Esophagus squamous epithelium (tissue), 5 donors: ENCODE measurements at regions not wholly inside any gene's neighbourhood (a gene's known extent, or its start where the extent isn't known, plus 50 kb on each side); places are given as distances from the start of the nearest gene placed in this dataset.
"Not testable (repeated sequence)": the region's sequence is repeated elsewhere in the genome, so short reads cannot be mapped to it uniquely, and the experiment has no call there.

Experiments
- DNase-seq: peaks from one replicate; lab custom pipeline; 2025; lab: John Stamatoyannopoulos, UW
- H3K27ac ChIP-seq, 4 donors: fragments of 200-600 bp; sonication (generic); one replicate each; pipeline ENCODE4 v1.5.1; 2016 to 2019; ENCODE audit warnings: mild to moderate bottlenecking in 1 of 4
- H3K27me3 ChIP-seq, 4 donors: fragments of 200-600 bp; sonication (generic); 1 replicate in 3 of 4; 2 replicates in 1 of 4; pipeline versions ENCODE4 v1.5.1 to v1.6.0; 2017 to 2021; ENCODE audit warnings: antibody characterized with exemption in 1 of 4
- H3K36me3 ChIP-seq, 3 donors: fragments of 200-600 bp; sonication (generic); one replicate each; pipeline ENCODE4 v1.5.1; 2016 to 2019
- H3K4me1 ChIP-seq, 3 donors: fragments of 200-600 bp; sonication (generic); one replicate each; pipeline ENCODE4 v1.5.1; 2017 to 2019
- H3K4me3 ChIP-seq, 4 donors: fragments of 200-600 bp; sonication (generic); 1 replicate in 3 of 4; 2 replicates in 1 of 4; pipeline ENCODE4 v1.5.1; 2016 to 2019; ENCODE audit warnings: mild to moderate bottlenecking in 2 of 4, moderate library complexity in 1 of 4
- H3K9me3 ChIP-seq, 3 donors: fragments of 200-600 bp; sonication (generic); one replicate each; pipeline ENCODE4 v1.5.1; 2016 to 2019
- POLR2A ChIP-seq, 4 donors: fragments of 450-650 bp; IDR thresholded peaks; one replicate each; pipeline ENCODE4 v1.6.1; 2017; ENCODE audit warnings: antibody characterized with exemption in 4 of 4, mild to moderate bottlenecking in 4 of 4, moderate library complexity in 3 of 4
- WGBS, 2 donors: methylation state at CpG; one replicate each; pipeline ENCODE4 v1.1.5; 2018; 5-methylcytosine and 5-hydroxymethylcytosine counted together
- intact Hi-C: fragments of 100-400 bp; cut with DNase I; formaldehyde crosslinking; loops from one replicate; pipeline ENCODE4 v1.15.0; 2022
- TF ChIP-seq, protein P1 (sequence below), 6 experiments: fragments of 450-650 bp in 4 of 6; fragments of 200-600 bp in 2 of 6; sonication (generic) in 2 of 6; IDR thresholded peaks; one replicate each; pipeline ENCODE4 v1.5.1; 2016 to 2019; ENCODE audit warnings: antibody characterized with exemption in 6 of 6, mild to moderate bottlenecking in 4 of 6, moderate library complexity in 4 of 6
- donor health status: DM: yes; HTN: yes; CAD: no.

DNA sequence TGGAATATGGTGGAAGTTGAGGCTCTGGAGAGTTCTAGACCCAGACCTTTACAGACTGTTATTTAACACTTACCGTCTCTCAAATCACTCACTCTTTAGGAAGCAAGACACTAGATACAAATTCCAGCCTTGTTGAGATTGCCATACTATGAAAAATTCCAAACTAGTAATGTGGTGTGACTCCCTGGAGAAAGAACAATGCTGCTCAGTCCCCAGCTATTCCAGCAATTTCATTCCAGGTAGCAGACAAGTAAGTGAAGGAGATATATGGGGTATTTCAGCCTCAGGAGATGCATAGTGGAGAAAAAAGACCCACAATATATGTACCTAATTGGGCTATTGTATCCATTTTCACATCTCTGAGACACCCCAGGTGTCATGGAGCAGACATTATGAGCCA, 678.9 kb upstream of the LMO3 start:
- H3K4me1 ChIP-seq: no peaks in the 10 kb centered on the region
- WGBS, 2 donors: 67 to 88% methylated on average over 1 of the region's 1 CpG
- H3K27me3 ChIP-seq: no peaks in the 10 kb centered on the region
- H3K4me3 ChIP-seq: no peak overlapping the region
- H3K36me3 ChIP-seq: no peaks in the 10 kb centered on the region
- DNase-seq: no peak
- H3K27ac ChIP-seq: no peak overlapping the region
- peaks cover 0 to 14% (median 14%) of the 10 kb centered on the region in 3 donors for H3K9me3 ChIP-seq
- intact Hi-C loops: no loop called here
- TF ChIP-seq, protein P1, sequence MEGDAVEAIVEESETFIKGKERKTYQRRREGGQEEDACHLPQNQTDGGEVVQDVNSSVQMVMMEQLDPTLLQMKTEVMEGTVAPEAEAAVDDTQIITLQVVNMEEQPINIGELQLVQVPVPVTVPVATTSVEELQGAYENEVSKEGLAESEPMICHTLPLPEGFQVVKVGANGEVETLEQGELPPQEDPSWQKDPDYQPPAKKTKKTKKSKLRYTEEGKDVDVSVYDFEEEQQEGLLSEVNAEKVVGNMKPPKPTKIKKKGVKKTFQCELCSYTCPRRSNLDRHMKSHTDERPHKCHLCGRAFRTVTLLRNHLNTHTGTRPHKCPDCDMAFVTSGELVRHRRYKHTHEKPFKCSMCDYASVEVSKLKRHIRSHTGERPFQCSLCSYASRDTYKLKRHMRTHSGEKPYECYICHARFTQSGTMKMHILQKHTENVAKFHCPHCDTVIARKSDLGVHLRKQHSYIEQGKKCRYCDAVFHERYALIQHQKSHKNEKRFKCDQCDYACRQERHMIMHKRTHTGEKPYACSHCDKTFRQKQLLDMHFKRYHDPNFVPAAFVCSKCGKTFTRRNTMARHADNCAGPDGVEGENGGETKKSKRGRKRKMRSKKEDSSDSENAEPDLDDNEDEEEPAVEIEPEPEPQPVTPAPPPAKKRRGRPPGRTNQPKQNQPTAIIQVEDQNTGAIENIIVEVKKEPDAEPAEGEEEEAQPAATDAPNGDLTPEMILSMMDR (IDR thresholded peaks at IDR 0.05): no peak
- no peak for TF ChIP-seq POLR2A (IDR thresholded peaks at IDR 0.05)

DNA sequence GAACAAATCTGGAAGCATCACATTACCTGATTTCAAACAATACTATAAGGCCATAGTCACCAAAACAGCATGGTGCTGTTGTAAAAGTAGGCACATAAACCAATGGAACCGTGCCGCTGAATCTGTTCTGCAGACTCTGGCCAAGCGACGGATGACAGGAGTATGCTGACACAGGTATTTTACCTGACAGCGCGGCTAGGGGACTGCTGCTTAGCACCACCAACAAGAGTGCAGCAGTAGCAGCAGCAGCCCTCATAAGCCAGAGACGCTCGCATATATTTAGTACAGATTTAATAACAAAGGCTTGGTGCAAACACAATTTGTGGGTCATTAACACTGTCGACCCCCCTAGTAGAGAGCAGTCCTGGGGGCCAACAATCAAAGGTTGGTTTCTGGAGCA, 677.6 kb upstream of the LMO3 start:
- H3K27ac ChIP-seq: no peak overlapping the region
- TF ChIP-seq POLR2A (IDR thresholded peaks at IDR 0.05): no peak
- no peaks in the 10 kb centered on the region for H3K36me3 ChIP-seq
- no peak overlapping the region for H3K4me3 ChIP-seq
- no peak for DNase-seq
- WGBS, 2 donors: 83 to 85% methylated on average over 9 of the region's 9 CpGs
- H3K27me3 ChIP-seq: no peaks in the 10 kb centered on the region
- peaks cover 0 to 14% (median 14%) of the 10 kb centered on the region in 3 donors for H3K9me3 ChIP-seq
- intact Hi-C loops: no loop called here
- no peaks in the 10 kb centered on the region for H3K4me1 ChIP-seq

DNA sequence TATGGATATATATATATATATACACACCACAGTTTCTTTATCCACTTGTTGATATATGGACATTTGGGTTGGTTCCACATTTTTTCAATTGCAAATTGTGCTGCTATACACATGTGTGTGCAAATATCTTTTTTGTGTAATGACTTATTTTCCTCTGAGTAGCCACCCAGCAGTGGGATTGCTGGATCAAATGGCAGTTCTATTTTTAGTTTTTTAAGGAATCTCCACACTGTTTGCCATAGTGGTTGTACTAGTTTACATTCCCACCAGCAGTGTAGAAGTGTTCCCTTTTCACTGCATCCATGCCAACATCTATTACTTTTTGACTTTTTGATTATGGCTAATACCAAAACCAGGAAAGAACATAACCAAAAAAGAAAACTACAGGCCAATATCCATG, 676.2 kb upstream of the LMO3 start:
- H3K27ac ChIP-seq, intact Hi-C loops, H3K9me3 ChIP-seq, H3K4me3 ChIP-seq, DNase-seq, H3K27me3 ChIP-seq, H3K36me3 ChIP-seq, H3K4me1 ChIP-seq: not testable (repeated sequence)

DNA sequence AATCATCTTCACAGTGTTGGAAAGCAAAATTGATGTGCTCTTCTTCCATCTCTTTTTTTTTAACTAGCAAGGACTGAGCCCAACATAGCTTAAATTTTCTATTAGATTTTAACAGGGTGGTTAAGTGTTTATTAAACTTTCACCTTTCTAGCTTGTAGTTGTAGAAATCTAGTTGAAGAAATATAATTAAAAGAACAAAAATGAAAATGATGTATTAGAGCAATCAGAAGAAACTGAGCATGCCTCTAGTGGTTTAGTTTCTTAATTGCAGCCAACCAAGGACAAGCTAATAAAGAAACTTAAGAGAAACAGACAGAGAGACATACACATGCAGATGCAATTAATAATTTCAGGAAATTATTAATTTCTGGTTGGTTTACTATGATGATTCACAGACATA, 673.0 kb upstream of the LMO3 start:
- H3K27ac ChIP-seq: no peak overlapping the region
- no peaks in the 10 kb centered on the region for H3K27me3 ChIP-seq
- no peaks in the 10 kb centered on the region for H3K4me1 ChIP-seq
- H3K36me3 ChIP-seq: no peaks in the 10 kb centered on the region
- H3K4me3 ChIP-seq: no peak overlapping the region
- DNase-seq: no peak
- intact Hi-C loops: no loop called here
- no peaks in the 10 kb centered on the region for H3K9me3 ChIP-seq
- TF ChIP-seq, protein P1 (IDR thresholded peaks at IDR 0.05): no peak
- no peak for TF ChIP-seq POLR2A (IDR thresholded peaks at IDR 0.05)

DNA sequence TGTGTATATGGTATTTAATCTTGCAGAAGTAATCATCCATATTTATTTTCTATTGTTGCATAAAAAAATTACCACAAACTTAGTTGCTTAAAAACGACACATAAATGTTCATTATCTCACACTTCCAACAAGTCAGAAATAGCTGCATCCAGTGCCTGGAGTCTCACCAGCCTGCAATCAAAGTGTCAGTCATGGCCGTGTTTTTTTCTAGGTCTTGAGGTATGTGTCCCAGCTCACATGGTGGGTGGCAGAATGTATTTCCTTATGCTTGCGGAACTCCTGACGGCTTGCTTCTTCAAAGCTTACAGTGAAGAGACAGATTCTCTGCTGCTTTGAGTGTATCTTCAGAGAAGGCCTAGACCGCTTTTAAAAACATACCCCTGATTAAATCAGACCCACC, 670.2 kb upstream of the LMO3 start:
- no peak overlapping the region for H3K4me3 ChIP-seq
- H3K27me3 ChIP-seq: no peaks in the 10 kb centered on the region
- no peaks in the 10 kb centered on the region for H3K4me1 ChIP-seq
- no peaks in the 10 kb centered on the region for H3K9me3 ChIP-seq
- no peaks in the 10 kb centered on the region for H3K36me3 ChIP-seq
- no peak for TF ChIP-seq POLR2A (IDR thresholded peaks at IDR 0.05)
- TF ChIP-seq, protein P1 (IDR thresholded peaks at IDR 0.05): no peak
- DNase-seq: no peak
- WGBS, 2 donors: 83 to 93% methylated on average over 5 of the region's 5 CpGs
- intact Hi-C loops: no loop called here
- H3K27ac ChIP-seq: no peak overlapping the region

DNA sequence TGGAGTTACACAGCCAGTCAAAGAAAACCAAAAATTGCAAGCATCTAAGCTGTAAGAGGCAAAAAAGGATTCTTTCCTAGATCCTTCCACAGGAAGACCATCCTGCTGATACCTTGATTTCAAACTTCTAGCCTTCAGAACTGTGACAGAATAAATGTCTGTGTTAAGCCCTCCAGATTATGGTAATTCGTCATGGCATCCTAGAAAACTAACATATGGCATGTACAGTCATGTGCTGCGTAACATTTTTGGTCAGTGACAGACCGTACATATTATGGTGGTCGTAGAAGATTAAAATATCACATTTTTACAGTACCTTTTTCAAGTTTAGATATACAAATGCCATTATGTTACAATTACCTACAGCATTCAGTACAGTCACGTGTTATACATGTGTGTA, 660.9 kb upstream of the LMO3 start:
- intact Hi-C loops: no loop called here
- TF ChIP-seq, protein P1 (IDR thresholded peaks at IDR 0.05): no peak
- no peak for TF ChIP-seq POLR2A (IDR thresholded peaks at IDR 0.05)
- 69 to 71% methylated on average over 5 of the region's 5 CpGs for WGBS, 2 donors

More for the DNA sequence above, 660.9 kb upstream of the LMO3 start:
- DNase-seq: no peak
- Histone ChIP-seq H3K27me3 (no peaks in the 10 kb centered on the region), H3K4me1 (no peaks in the 10 kb centered on the region), H3K27ac (no peak overlapping the region), H3K4me3 (no peak overlapping the region), H3K36me3 (no peaks in the 10 kb centered on the region), H3K9me3 (no peaks in the 10 kb centered on the region)
